ENCODE measurements at regions not wholly inside any gene's neighbourhood (a gene's known extent, or its start where the extent isn't known, plus 50 kb on each side); places are given as distances from the start of the nearest gene placed in this dataset.
"Not testable (repeated sequence)": the region's sequence is repeated elsewhere in the genome, so short reads cannot be mapped to it uniquely, and the experiment has no call there.

DNA sequence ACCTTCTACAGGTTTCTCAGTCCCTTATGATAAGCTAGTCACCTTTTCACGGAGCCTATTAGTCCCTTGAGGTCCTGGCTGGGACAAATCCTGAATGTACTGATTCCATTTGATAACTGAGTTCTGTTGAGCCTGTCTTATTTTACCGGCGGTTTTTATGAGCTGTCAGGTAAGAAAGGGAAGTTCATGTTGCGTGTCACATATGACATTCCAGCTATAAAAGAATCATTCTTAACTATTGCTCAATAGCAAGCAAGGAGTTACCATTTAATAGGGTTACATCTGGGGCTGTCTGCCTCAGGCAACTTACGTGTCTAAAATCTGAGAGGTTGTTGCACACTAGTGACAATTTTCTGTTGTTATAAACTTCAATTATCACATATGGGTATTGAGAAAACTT, 394.6 kb downstream of the TECRL start:
- no peak for DNase-seq (ENCODE audit: low read depth)

DNA sequence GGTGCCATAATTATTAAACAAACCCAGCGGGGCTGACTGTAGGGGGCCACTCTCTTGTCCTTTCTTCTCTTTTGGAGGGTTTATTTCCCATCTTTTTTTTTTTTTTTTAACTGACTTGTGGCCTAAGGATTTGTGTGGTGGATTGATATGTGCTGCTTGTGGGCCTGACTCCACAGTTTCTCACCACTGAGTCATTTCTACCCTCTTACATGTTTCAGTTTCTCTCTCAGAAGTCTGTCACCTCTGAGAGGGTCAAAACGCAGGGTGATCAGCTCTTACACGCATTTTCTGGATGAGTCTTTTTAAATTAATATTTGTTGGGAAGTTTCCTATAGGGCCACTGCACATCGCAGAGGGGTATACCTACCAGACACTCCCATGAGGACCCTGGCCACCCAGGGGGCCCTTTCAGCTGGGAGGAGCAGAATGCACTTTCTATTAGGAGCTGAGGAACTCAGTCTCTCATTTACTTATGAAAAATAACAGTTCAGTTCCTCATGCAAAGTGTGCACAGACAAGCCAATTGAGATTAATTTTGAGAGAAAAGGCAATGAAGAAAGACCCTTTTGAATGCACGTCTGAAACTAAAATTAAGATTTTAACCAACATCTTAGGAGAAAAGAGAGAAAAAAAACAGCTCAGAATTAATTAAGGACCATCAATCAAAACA, 407.9 kb downstream of the TECRL start:
- DNase-seq (ENCODE audit: low read depth): no peak

DNA sequence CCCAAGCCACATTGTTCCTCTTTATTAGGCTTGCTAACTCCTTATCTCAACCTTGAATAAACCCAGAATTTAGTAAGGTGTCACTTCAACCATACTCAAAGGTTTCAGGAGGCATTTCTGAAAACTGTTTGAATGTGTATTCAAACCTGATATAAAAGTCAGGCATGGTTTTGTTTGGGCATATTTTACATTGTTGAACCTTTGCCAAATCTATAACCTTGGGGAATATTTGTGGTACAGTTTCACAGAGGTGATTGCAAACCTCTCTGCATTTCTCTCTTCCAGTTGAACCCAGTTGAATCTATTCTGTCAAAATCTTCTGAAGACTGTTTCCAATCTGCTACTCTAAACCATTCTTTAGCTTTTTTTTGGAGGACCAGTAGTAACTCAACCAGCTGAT, 409.0 kb downstream of the TECRL start:
- DNase-seq (ENCODE audit: low read depth): no peak

GRCh38 chr4:63986253-63986652, 423.0 kb downstream of the TECRL start:
- no peak for DNase-seq (ENCODE audit: low read depth)

DNA sequence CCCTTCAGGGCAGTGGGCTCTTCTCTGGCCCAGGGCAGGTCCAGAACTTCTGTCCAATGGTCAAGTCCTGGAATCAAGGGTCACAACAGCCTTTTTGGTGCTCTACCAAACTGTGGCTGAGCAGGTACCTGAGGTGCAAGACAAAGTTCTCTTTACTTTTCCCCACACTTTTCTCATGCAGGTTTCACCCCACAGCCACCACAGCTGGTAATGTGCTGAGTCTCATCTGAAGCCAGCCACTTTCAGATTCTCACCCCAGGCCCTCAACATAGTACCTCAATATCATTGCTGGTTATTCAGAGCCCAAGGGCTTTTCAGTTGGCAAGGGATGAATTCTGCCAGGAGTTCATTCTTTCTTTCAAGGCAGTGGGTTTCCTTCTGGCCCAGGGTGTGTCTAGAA, 426.0 kb downstream of the TECRL start:
- no peak for DNase-seq (ENCODE audit: low read depth)

DNA sequence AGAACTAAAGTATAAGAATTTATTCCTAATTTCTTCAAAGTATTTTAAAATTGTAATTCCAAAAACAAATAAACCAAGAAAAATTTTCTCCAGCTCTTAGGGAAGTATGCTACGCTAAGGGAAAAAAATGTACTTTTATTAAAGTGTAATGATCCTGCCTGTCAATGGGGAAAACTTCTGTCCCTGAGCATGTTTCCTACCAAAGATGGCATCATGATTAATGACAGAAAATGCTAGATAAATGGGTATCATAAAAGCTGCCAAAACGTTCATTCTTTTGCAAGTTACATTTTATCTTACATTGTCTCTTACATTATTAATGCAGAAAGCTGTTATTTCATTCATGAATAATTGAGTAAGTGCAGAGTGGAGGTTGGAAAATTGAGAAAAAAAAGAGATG, 443.4 kb downstream of the TECRL start:
- no peak for DNase-seq (ENCODE audit: low read depth)

- DNase-seq (ENCODE audit: low read depth): not testable (repeated sequence)
Measured at GRCh38 chr4:63942706-63943286, 466.5 kb downstream of the TECRL start.

DNA sequence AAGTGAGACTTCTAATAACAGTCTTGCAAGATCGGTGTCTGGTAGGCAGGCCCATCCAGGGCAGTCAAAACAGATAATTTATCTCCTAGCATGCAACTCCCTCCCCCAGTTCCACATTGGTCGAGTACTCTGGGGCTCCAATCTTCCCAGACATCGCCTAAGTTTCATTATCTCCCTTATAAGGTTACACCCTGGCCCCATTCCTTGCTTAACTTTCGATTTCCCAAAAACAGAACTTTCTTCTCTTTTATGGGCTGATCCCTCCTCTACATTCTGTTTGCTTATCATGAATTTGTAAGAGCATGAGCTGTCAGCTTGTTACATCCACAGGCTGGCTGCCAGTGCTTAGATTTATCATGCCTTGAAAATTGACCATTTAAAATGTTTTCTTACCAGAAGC, 471.3 kb downstream of the TECRL start:
- DNase-seq (ENCODE audit: low read depth): no peak

DNA sequence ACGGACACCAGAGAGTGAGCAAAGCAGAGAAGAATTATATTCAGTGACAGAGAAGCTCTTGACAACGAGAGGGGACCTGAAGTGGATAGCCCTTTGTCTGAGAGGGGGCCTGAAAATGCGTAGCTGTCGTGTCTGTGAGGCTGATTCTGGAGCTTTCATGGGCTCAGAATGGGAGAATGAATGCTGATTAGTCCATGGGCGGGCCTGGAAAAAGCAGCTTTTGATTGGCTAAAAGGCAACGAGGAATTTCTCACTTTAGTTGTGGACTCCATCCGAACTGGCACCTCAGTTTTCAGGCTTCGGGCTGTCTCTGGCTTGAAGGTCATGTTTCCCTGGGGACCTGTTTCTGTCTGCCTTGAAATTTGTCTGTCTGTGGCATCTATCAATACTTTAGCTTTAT, 487.1 kb downstream of the TECRL start:
- DNase-seq (ENCODE audit: low read depth): no peak

- DNase-seq (ENCODE audit: low read depth): no peak
Measured at GRCh38 chr4:63921561-63921960, 487.7 kb downstream of the TECRL start.

- DNase-seq (ENCODE audit: low read depth): no peak
Measured at GRCh38 chr4:63919636-63920365, 489.4 kb downstream of the TECRL start.

GRCh38 chr4:63906660-63907183, 502.5 kb downstream of the TECRL start:
- DNase-seq (ENCODE audit: low read depth): no peak

GRCh38 chr4:63904201-63904600, 505.0 kb downstream of the TECRL start:
- DNase-seq (ENCODE audit: low read depth): no peak

- no peak for DNase-seq (ENCODE audit: low read depth)
Measured at GRCh38 chr4:63901304-63901703, 507.9 kb downstream of the TECRL start.

DNA sequence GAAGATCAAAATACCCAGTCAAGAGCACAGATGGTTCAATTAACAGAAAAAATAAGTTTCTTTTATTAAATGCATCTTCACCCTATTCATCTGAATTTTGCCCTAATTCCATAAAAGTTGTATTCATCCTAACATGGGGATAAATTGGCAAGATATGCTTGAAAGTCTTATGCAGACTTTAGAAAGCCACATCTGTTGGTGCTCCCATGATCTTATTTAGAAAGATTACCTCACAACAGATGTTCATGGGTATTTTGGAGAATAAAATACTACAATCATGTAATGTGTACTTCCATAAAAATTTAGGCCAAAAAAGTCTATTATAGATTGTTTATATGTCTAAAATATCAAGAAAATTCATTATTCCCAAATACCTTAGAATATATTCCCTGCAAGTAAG, 510.3 kb downstream of the TECRL start:
- no peak for DNase-seq (ENCODE audit: low read depth)

GRCh38 chr4:63894161-63894560, 515.1 kb downstream of the TECRL start:
- no peak for DNase-seq (ENCODE audit: low read depth)

DNA sequence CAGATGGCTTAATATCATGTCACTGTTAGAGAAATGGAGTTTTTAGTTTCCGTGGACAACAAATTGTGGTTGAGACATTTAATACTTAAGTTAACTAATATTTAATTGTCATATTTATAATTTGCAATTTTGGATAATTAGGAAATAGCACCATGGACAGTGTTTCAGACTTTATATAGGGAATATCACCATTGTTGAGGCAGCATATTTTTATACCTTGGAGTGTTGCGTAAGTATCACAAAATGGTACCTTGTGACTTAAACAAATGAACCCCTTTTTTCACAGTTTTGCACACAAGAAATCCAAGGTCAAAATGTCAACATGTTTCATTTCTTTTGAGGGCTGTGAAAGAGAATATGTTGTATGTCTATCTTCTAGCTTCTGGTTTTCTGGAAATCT, 539.9 kb downstream of the TECRL start:
- DNase-seq (ENCODE audit: low read depth): no peak

- no peak for DNase-seq (ENCODE audit: low read depth)
Measured at GRCh38 chr4:63851496-63851895, 557.8 kb downstream of the TECRL start.

- no peak for DNase-seq (ENCODE audit: low read depth)
Measured at GRCh38 chr4:63841266-63841665, 568.0 kb downstream of the TECRL start.

DNA sequence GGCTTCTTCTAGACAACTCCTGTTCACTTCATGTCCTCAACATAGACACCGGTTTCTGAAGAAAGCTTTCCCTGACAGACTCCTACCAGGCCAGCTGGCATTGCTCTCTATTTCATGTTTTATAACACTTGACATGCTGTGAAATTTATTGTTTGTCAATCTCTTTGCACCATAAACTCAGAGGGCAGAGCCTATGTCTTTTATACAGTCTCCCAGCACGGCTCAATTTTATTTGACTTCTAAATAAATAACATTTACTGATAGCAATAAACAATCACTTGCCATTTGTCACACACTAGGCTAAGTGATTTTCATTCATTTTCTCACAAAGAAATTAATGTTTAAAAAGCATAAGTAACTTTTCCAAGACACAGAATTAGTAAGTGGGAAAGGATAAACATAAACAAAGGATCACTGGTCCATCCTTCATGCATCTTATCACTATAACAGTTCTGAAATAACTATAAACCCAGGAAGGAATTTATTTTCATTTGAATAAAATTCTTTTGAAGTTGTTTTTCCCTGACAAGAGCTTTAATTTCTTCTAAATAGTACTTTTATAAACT, 577.6 kb downstream of the TECRL start:
- no peak for DNase-seq (ENCODE audit: low read depth)

DNA sequence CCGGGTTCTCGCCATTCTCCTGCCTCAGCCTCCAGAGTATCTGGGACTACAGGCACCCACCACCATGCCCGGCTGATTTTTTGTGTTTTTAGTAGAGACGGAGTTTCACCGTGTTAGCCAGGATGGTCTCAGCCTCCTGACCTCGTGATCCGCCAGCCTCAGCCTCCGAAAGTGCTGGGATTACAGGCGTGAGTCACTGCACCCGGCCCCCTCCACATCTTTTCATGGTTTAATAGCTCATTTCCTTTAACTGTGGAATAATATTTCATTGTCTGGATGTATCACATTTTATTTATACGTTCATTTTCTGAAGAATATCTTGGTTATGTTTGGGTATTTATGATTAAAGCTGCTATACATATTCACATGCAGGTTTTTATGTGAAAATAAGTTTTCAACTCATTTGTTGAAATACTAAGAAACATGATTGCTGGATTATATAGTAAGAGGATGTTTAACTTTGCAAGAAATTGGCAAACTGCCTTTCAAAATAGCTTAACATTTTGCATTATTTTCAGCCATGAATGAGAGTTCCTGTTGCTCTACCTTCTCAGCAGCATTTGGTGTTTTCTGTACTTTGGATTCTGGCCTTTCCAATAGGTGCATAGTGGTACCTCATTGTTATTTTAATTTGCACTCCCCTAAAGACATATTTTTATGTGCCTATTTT, 591.9 kb downstream of the TECRL start:
- no peak for DNase-seq (ENCODE audit: low read depth)

DNA sequence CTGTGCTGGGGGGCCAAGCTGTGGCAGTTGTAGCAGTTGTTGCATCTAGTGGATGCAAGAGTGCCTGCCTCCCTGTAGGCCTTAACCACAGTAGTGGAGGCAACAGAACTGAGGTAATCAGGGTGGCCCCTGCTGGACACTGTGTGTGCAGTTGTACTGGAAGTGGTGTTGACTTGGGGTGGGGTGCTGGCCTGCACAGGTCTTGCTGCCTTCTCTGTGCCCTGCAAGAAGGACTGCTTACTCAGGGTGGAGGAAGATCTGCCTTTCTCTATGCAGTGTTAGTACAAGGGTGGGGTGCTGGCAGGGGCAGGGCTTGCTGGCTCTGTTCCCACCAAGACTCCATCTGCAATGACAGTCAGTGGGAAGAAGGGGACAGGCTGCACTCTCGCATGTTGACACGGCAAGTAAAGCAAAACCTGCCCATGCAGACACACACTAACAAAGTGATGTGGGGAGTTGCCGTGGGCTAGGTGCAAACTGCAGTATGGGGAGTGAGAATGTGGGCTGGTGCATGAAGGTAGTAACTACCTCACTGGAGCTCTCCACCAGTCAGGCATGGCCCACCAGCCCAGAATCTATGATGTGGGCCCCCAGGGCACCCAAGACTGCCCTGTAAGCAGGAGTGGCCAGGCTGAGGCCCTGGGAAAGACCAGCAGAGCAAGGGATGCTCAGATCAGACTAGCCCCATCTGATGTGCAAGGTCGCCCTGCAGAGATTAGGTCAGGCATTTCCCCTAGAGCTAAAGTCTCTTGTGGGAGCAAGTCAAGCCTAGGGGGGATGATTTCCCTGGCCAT, 594.9 kb downstream of the TECRL start:
- no peak for DNase-seq (ENCODE audit: low read depth)
